Cerebellar cortex (tissue), 1 donor: ENCODE measurements at regions not wholly inside any gene's neighbourhood (a gene's known extent, or its start where the extent isn't known, plus 50 kb on each side); places are given as distances from the start of the nearest gene placed in this dataset.

ENCODE experiments used
- DNase-seq: peaks from one replicate; pipeline ENCODE4 v3.0.0-alpha.2; 2015; ENCODE audit warnings: low spot score

DNA sequence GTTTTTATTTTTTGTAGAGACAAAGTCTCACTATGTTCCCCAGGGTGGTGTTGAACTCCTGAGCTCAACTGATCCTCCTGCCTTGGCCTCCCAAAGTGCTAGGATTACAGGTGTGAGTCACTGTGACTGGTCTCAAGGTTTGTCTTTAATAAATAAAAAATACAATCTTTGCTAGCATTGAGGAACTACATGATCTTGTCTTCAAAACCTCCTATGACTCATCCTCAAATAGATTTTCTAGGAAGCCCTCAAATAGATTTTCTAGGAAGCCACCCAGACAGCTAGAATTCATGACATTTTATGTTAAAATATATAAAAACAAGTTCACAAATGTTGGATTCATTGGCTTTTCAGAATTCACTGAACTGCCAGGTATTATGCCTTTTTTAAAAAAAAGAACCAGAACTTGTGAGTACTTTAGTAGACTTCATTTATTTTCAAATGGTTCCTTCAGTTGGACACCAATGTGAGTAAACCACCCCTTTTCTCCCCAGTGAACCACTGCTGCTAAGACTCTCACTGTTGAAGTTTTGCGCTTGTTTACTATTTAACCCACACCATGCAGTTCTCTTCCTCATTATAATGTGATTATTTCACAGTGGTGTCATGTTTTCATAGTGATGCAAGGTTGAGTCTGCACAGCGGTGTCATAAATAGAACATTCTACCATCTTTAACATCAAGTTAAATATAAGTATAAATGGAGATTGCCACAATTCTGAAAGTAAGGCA, 303.9 kb downstream of the CASP12 start:
- DNase-seq: no peak

DNA sequence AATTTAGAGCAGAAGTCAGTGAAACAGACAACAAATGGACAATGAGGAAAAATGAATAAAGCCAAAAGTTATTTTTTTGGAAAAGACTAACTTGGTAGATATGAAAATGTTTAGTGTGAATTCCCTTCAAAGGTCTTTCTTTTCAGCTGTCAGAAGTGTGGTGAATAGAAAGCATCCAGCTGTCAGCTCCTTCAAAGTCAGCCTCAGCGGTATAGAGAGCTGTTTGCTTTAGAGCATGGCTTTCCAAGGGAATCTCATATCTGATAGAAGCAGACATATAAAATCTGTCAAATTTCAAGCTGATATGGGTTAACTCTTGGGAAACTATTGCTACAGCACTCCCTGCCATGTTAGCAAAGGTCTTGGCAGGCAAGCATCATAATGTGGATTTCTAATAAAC, 309.3 kb downstream of the CASP12 start:
- no peak for DNase-seq

DNA sequence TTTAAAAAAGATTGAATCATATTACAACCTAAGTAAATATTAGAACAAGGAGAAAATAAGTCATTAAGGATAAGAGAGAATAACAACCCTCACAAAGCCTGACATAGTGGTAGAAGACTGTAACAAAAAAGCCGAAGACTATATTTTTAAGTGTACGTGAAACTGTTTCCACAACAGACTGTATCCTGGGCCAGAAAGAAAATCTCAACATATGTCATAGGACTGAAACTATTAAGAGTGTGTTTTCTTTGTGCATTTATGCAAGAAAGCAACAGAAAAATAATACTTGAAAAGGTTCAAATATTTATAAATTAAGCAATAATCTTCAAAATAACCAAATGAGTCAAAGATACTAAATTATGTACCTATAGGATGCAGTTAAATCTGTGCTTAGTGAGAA, 309.8 kb downstream of the CASP12 start:
- DNase-seq: no peak

DNA sequence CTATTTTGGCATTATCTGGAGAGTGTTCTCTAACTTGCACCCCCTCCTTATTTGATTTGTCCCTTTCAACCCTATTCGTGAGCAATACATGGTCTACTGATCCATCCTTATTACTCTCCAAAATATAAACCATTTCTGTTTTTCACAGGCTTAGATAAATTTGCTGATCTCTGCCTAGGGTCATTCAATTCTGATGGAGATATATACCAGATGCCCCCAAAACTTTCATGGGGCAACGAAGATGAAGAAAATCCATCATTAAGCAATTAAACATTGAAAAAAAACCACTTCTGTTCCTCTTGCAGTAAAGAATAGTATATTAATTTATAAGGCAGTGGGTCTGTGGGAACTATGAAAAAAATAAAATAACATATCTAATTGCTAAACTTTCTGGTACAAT, 313.4 kb downstream of the CASP12 start:
- no peak for DNase-seq

DNA sequence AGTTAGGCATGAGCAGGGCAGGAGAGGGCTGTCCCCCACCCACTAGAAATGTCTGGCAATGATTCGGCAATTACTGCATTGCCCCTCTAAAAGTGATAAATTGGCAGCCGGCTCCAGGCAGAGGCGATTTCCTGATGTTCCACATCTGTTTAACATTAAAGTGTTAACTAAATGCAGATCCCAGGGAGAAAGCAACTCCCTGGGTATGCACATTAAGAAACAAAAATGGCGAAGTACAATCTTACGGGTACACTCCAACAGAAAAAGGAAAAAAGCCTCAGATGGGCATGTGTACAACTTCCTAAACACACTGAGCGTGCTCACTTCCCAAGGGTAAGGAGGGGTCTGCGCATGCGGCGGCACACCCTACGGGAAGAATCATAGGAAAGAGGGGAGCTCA, 314.4 kb downstream of the CASP12 start:
- DNase-seq: no peak

DNA sequence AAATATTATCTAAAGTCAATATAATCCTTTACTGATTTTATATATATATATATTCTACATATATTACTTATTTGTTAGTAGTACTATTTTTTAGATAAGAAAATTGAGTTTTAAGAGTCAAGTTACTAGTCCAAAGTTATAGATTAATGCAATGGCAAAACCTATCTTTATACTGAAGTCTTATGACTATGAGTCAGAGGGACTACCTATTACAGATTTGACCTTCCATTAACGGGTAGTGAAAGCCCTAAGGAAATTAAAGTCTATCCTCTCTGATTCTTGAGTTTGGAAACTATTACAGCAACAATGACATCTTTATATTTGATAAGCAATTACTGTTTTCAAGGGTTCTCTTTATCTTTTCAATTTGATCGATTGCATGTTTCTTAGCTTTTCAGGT, 315.8 kb downstream of the CASP12 start:
- DNase-seq: no peak

DNA sequence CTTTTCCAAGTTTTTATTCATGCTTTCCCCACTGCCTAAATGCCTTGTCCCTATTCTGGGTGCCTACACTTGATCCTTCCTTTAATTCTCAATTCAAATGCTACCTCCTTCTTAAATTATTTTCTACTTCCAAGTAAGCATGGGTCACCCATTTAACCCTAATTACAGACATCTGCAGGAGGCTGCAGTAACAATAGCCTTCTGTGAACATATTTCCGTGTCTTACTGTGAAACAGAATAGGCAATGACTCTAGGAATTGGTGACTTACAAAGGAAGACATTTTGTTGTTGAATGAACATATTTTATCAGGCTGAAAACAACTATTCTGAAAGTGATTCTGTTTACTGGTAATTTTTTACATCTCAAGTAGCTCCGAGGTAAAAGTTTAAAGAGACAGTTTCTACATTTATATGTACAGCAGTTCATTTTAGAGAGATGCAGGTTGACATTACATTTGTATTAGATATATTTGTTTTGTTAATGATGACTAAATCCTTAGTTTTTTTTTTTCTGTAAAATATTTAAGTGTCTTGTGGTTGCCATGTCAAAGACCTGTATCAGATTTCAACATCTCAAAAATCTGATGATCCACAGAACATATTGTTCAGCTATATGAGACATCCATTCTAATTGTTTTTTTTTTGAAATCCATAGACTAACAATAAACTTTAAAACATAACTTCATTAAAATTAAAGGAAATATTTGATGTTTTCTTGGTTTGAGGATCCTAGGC, 316.8 kb downstream of the CASP12 start:
- DNase-seq: peak; percentile 5

DNA sequence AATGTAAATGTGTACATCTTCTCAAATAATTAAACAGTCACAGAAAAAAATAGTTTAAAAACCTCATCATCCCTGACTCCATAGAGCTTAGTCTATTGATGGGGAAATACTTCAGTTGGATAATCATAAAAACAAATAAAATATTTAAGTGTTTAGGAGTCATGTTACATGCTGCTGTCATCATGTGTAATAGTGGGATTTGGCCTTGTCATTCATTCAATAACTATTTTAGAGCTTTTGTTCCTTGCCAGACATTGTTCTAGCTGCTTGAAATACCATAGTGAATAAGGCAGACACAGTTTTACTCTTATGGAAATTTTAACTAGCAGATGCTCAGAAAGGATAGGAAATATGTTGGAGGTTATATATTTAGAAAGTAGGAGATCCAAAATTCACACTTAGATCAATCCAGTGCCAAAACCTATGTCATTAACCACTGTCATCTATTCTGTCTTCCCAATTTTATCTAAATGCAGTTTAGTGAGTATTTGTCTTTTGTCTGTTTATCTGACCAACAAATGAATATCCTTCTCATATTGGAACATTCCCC, 324.7 kb downstream of the CASP12 start:
- DNase-seq: no peak

DNA sequence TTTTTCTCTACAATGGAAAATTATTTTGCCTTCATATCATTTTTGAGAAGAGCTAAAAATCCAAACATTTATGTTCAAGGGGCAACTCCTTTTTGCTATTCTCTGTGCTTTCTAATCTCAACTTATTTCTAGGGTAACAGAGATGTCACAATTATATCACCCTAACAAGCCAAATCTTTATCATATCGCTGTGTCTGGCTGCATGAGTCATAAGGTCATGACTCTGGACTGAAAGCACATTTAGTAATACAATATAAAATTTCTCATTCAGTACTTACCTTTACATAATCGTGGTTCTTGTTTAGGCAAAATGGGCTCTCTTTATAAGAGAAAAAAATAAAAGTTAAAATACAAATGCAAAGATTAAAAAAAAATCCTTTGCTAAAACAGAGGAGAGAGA, 326.0 kb downstream of the CASP12 start:
- DNase-seq: no peak

DNA sequence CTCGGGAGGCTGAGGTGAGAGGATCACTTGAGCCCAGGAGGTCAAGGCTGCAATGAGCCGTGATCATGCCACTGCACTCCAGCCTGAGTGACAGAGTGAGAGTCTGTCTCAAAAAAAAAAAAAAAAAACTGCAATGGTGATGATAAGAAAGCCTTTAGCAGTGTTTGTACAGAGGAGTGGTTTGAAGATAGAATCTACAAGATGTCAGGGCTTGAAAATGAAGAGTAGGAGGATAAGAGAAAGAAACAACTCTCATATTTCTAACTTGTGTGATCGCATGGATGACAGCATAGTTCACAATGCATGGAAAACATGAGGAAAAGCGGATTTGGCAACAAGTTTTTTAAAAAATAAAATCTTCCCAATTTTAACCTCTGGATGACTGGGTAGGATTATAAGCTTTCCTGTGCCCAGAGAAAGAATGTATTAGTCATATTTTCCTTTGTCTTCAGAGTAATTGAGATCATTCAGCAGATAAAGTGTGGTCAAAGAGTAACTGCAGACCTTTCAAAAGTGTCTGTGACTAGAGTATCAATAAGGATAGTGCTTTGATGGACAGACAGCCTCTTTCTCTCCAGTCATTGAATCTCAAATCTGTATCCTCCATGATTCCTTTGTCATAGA, 328.1 kb downstream of the CASP12 start:
- DNase-seq: no peak

DNA sequence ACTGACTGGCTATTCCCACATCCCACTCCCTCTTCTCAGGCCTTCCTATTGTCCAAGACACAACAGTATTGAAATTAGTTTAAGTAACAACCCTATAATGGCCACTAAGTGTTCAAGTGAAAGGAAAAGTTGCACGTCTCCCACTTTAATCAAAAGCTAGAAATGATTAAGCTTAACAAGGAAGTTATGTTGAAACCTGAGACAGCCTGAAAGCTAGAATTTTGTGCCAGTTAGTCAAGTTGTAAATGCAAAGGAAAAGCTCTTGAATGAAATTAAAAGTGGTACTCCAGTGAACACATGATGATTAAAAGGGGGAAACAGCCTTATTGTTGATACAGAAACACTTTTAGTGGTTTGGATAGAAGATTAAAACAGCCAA, 332.7 kb downstream of the CASP12 start:
- DNase-seq: no peak

DNA sequence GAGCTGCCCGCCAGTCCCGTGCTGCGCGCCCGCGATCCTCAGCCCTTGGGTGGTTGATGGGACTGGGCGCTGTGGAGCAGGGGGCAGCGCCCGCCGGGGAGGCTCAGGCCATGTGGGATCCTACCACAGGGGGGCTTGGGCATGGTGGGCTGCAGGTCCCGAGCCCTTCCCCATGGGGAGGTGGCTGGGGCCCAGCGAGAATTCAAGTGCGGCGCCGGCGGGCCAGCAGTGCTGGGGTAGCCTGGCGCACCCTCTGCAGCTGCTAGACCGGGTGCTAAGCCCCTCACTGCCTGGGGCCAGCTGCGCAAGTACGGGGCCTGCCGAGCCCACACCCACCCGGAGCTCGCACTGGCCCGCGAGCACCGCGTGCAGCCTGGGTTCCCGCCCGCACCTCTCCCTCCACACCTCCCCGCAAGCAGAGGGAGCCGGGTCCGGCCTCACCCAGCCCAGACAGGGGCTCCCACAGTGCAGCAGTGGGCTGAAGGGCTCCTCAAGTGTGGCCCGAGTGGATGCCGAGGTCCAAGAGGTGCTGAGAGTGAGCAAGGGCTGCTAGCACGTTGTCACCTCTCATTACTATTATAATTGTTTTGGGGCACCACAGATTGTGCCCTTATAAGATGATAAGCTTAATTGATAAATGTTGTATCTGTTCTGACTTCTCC, 333.2 kb downstream of the CASP12 start:
- no peak for DNase-seq

DNA sequence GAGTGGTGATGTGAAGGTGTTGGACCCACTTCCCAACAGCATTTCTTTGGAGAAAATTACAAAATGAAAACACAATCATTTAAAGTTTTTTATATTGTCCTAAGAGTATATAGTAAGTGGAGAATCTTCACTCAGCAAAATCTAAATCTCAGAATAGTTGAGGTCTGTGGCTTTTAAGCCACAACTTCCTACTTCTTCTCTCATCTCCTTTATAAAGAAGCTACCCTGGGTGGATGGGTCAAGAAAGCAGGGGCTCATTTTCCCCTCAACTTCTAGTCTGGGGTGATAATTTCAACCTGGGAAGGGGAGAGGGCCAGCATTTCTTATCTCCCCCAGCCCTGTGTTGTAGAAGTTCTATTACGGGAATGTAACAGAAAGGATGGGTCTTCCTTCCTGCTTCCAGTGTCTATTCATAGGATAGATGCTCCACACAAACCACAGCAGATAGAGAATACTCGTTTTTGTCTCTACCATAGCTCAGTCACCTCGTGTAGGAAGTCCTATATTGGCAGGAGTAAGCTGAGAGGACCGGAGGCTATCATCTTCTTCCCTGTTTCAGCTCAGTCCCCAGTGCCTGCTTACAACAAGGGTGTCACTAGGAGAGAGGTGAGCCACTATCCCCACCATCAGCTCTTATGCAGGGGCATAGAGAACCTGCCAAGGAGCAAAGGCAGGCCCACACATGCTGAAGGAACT, 341.5 kb downstream of the CASP12 start:
- no peak for DNase-seq

DNA sequence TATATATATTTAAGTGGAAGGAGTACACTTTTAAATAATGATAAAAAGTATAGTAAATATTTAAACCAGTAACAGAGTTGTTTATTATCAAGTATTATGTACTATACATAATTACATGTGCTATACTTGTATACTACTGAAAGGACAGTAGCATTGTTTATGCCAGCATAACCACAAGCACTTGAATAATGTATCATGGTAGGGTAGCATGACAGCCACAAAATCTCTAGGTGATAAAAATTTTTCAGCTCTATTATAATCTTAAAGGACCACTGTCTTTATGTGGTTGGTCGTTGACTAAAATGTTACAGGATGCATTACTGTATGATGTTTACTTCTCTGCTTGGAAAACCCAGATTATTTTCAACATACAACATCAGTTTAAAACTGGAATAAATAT, 349.2 kb downstream of the CASP12 start:
- DNase-seq: no peak

DNA sequence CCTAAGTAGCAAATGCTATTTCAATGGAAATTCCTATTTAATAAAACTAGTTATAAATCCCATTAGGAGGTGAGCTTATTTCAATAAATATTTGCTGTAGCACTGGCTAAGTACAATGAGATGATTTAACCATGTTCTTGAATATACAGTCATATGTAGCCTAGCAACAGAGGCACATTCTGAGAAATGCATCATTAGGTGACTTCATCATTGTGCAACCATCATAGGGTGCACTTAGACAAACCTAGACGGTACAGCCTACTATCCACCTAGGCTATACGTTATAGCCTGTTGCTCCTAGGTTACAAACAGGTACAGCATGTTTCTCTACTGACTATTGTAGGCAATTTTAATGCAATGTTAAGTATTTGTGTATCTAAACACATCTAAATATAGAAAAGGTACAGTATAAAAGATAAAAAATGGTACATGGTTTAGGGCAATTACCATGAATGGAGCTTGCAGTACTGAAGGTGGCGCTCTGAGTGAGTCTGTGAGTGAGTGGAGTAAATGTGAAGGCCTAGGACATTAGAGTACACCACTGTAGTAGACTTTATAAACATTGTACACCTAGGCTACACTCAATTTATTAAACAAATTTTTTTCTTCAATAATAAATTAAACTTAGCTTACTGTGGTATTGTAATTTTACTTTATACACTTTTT, 350.1 kb downstream of the CASP12 start:
- DNase-seq: no peak

DNA sequence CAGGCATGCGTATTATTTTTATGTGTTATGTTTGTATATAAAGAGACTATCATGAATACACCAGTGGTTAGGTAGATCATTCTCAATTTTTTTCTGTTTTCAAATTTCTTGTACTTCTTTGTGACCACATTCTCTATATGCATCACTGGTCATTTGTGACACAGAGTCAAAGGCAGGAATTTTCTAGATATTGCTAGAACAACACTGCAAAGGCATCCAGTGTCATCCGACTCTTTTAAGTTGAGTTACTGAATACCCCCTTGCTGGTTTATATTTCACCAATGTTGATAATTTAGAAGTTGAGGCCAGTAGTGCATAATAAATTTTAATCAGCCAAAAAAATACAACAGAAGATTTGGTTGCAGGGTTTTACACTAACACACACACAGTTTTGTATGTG, 351.8 kb downstream of the CASP12 start:
- no peak for DNase-seq

DNA sequence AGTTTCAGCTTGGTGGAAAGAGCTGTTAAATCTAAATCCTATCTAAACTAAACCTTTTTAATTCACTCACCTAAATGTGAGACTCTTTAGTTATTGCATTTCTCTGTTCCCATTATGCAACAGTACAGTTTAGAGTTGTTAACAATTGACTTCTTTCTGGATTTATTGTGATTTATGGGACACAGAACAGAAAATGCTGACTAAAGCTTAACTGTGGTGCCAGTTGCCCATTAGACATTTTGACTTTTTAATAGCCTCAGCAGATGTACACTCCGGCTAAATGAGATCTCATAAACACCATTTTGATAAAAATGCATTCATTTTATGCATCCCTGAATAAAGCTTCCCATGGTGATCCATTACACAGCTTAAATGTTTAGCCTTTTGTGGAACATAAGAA, 356.6 kb downstream of the CASP12 start:
- no peak for DNase-seq

DNA sequence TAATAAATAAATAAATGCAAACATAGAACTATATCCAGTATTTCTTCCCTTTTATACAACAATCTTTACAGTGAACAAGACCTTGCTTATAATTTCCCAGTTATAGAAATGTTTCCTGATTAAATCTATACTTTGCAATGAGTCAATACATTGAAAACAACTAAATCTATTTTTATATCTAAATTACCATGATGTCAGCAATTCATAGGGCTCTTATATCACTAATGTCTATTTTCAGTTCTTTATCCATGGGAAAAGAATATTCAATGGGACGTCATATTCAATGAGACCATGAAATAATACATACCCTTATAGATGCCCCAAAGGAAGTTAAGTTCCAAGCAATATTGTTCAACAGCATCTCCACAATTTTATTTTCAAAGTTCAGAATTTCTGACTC, 359.9 kb downstream of the CASP12 start:
- DNase-seq: no peak

DNA sequence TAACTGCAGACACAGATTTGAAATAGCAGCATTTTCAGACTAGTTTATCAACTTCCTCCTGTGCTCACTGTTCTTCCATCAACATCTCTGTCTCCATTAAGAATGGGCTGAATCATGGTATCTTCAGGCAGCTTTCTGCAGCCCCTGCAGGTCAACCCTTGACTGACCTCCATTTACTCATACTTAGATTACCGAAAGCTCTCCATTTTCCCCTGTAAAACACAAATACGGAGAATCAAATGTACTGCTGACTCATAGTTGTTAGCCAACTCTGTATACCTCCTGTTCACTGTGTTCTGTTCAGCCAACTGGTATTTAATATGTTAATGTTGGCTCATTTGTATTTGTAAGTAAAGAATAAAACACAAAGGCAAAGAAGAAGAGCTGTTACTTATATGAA, 364.0 kb downstream of the CASP12 start:
- DNase-seq: no peak

DNA sequence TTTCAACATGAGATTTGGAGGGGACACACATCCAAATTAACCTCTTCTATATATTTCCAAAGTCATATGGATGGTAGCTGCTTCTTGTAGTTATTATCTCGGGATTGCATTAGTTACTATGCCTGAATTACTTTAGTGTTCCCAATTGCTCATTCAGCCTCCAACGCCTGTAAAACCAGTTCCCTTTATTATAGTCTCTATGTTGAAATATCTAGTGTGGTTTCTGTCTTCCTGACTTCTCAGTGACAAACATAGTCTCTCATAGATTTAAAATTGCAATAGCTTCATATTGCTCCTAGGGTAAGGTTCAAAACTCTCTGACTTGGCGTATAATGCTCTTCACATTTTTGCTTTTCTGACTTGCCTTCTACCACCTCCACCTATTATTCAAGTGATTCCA, 366.4 kb downstream of the CASP12 start:
- no peak for DNase-seq

DNA sequence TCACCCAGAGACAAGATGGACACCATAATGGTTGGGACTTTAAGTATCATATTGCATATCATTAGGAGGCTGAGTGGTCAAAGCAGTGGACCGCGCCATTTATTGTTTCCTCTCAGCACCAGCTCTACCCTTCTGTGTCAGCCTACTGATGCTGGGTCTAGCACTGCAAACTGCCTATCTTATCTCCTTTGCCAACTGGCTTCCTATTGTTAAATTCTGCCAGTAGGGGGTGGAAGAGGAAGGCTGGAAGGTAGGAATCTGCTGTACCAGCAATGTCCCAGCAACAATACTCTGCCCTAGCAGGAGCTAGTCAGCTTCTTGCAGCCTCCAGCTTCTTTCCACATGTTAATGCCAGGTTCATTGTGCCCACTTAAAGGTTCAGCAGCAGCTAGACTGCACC, 367.1 kb upstream of the PDGFD start:
- no peak for DNase-seq
